Choroid plexus epithelial cell (primary cell): ENCODE measurements at regions not wholly inside any gene's neighbourhood (a gene's known extent, or its start where the extent isn't known, plus 50 kb on each side); places are given as distances from the start of the nearest gene placed in this dataset.

Experiments
- DNase-seq: peaks from one replicate; pipeline ENCODE4 v3.0.0-alpha.2; 2010; ENCODE audit warnings: low read depth
- H3K4me3 ChIP-seq: 2 replicates; pipeline ENCODE4 v1.5.1; 2011; ENCODE audit warnings: low read depth, mild to moderate bottlenecking, control low read depth, low read length, moderate library complexity
- CTCF ChIP-seq: conservative IDR thresholded peaks from 2 replicates; pipeline ENCODE4 v1.5.1; 2011; ENCODE audit warnings: low read depth, mild to moderate bottlenecking, control low read depth, inconsistent platforms, low read length, moderate library complexity

- DNase-seq = no peak
- H3K4me3 ChIP-seq = no peak overlapping the region
- TF ChIP-seq CTCF = no peak
These were observed 653.8 kb downstream of the CDH8 start for GRCh38 chr16:61382435-61382834.

GRCh38 chr16:61379311-61379710, 656.9 kb downstream of the CDH8 start:
- DNase-seq = no peak
- no peak for TF ChIP-seq CTCF
- no peak overlapping the region for H3K4me3 ChIP-seq

- no peak for DNase-seq
- TF ChIP-seq CTCF = no peak
- no peak overlapping the region for H3K4me3 ChIP-seq
These were observed 662.2 kb downstream of the CDH8 start for GRCh38 chr16:61374071-61374470.

GRCh38 chr16:61371881-61372280, 664.4 kb downstream of the CDH8 start:
- TF ChIP-seq CTCF = no peak
- DNase-seq = no peak
- no peak overlapping the region for H3K4me3 ChIP-seq

GRCh38 chr16:61371388-61371787, 664.9 kb downstream of the CDH8 start:
- no peak for DNase-seq
- H3K4me3 ChIP-seq = no peak overlapping the region
- no peak for TF ChIP-seq CTCF

- no peak overlapping the region for H3K4me3 ChIP-seq
- no peak for DNase-seq
- TF ChIP-seq CTCF = no peak
These were observed 665.7 kb downstream of the CDH8 start for GRCh38 chr16:61370564-61370963.

GRCh38 chr16:61366006-61366405, 670.2 kb downstream of the CDH8 start:
- TF ChIP-seq CTCF = no peak
- DNase-seq = no peak
- no peak overlapping the region for H3K4me3 ChIP-seq
